Osteocyte (in vitro differentiated cells): ENCODE measurements at regions not wholly inside any gene's neighbourhood (a gene's known extent, or its start where the extent isn't known, plus 50 kb on each side); places are given as distances from the start of the nearest gene placed in this dataset.

Source experiments
- DNase-seq: peaks from one replicate; pipeline ENCODE4 v3.0.0; 2021; ENCODE audit warnings: mixed read lengths; ENCODE audit not compliant: unreplicated experiment; ENCODE audit errors: extremely low spot score
- H3K27ac Mint-ChIP-seq: one replicate; pipeline ENCODE4 v1.8.0; 2021; ENCODE audit warnings: mild to moderate bottlenecking, mixed read lengths; ENCODE audit not compliant: unreplicated experiment
- H3K27me3 Mint-ChIP-seq: one replicate; pipeline ENCODE4 v1.8.0; 2021; ENCODE audit warnings: mixed read lengths; ENCODE audit not compliant: unreplicated experiment
- H3K36me3 Mint-ChIP-seq: one replicate; pipeline ENCODE4 v1.8.0; 2021; ENCODE audit warnings: mixed read lengths; ENCODE audit not compliant: unreplicated experiment
- H3K4me1 Mint-ChIP-seq: one replicate; pipeline ENCODE4 v1.8.0; 2021; ENCODE audit warnings: mixed read lengths; ENCODE audit not compliant: unreplicated experiment
- H3K4me3 Mint-ChIP-seq: one replicate; pipeline ENCODE4 v1.8.0; 2021; ENCODE audit warnings: mild to moderate bottlenecking, moderate library complexity, mixed read lengths; ENCODE audit not compliant: unreplicated experiment
- H3K9me3 Mint-ChIP-seq: one replicate; pipeline ENCODE4 v1.8.0; 2021; ENCODE audit warnings: mixed read lengths; ENCODE audit not compliant: unreplicated experiment
- TF ChIP-seq, protein P1 (sequence below): fragments of 200-600 bp; sonication (generic); IDR thresholded peaks from 2 replicates; pipeline ENCODE4 v1.5.0; 2021; ENCODE audit warnings: antibody characterized with exemption, mild to moderate bottlenecking, moderate library complexity

DNA sequence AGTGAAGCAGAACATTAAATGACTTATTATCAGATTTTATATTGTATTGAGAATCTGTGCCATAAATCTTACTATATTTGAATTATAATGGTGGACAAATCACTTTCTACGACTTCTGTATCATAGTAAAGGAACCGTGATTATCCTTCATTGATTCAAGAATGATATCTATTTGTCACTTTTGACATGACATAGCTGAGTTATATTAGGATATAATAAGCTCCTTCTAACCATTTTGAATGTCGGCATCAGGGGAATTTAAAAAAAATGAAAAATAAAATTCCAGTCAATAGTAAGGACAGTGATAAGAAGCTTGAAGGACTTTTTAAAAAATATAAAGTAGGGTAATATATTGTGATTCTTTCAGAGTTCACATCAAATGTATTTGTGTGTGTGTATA is 338.9 kb upstream of the ACO1 start:
- Mint-ChIP-seq H3K9me3 (no peaks in the 10 kb centered on the region), H3K4me3 (no peak overlapping the region), H3K4me1 (no peaks in the 10 kb centered on the region), H3K27me3 (no peaks in the 10 kb centered on the region), H3K36me3 (no peaks in the 10 kb centered on the region), H3K27ac (no peak overlapping the region)
- no peak for DNase-seq
- TF ChIP-seq, protein P1, sequence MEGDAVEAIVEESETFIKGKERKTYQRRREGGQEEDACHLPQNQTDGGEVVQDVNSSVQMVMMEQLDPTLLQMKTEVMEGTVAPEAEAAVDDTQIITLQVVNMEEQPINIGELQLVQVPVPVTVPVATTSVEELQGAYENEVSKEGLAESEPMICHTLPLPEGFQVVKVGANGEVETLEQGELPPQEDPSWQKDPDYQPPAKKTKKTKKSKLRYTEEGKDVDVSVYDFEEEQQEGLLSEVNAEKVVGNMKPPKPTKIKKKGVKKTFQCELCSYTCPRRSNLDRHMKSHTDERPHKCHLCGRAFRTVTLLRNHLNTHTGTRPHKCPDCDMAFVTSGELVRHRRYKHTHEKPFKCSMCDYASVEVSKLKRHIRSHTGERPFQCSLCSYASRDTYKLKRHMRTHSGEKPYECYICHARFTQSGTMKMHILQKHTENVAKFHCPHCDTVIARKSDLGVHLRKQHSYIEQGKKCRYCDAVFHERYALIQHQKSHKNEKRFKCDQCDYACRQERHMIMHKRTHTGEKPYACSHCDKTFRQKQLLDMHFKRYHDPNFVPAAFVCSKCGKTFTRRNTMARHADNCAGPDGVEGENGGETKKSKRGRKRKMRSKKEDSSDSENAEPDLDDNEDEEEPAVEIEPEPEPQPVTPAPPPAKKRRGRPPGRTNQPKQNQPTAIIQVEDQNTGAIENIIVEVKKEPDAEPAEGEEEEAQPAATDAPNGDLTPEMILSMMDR: no peak

DNA sequence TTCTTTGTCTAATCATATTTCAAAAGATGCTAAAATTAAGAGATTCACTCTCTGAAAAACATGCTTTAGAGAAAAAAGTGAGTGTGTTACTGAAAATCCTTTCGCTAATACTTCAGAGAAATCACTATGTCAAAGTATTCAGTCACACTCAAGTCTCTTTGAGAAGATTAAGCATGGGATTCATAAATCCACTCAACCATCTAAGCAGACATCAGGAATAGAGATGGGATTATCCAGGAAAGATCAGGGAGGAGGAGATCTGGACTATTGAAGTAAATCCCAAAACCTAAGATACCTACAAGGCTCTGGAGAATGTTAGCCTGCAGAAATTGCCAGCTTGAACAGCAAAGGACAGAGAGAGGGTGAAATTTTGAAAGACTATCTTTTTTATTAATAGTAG is 317.2 kb upstream of the ACO1 start:
- Mint-ChIP-seq H3K4me3 (no peak overlapping the region), H3K9me3 (no peaks in the 10 kb centered on the region), H3K27me3 (peaks cover 3% of the 10 kb centered on the region), H3K36me3 (no peaks in the 10 kb centered on the region), H3K27ac (no peak overlapping the region), H3K4me1 (no peaks in the 10 kb centered on the region)
- no peak for DNase-seq
- TF ChIP-seq, protein P1: no peak

GRCh38 chr9:32069169-32069813 is 315.2 kb upstream of the ACO1 start:
- H3K27me3 Mint-ChIP-seq: peaks cover 3% of the 10 kb centered on the region
- no peaks in the 10 kb centered on the region for H3K9me3 Mint-ChIP-seq
- TF ChIP-seq, protein P1: no peak
- no peak overlapping the region for H3K27ac Mint-ChIP-seq
- H3K4me1 Mint-ChIP-seq: no peaks in the 10 kb centered on the region
- DNase-seq: no peak
- no peak overlapping the region for H3K4me3 Mint-ChIP-seq
- no peaks in the 10 kb centered on the region for H3K36me3 Mint-ChIP-seq

GRCh38 chr9:32069969-32070368 is 314.5 kb upstream of the ACO1 start:
- H3K27me3 Mint-ChIP-seq: peaks cover 3% of the 10 kb centered on the region
- no peak overlapping the region for H3K27ac Mint-ChIP-seq
- no peaks in the 10 kb centered on the region for H3K36me3 Mint-ChIP-seq
- TF ChIP-seq, protein P1: no peak
- H3K4me1 Mint-ChIP-seq: no peaks in the 10 kb centered on the region
- H3K9me3 Mint-ChIP-seq: peaks cover 5% of the 10 kb centered on the region
- H3K4me3 Mint-ChIP-seq: no peak overlapping the region
- no peak for DNase-seq

GRCh38 chr9:32072570-32072969 is 311.9 kb upstream of the ACO1 start:
- H3K4me3 Mint-ChIP-seq: no peak overlapping the region
- H3K27me3 Mint-ChIP-seq: no peaks in the 10 kb centered on the region
- DNase-seq: no peak
- no peak overlapping the region for H3K27ac Mint-ChIP-seq
- H3K9me3 Mint-ChIP-seq: peaks cover 5% of the 10 kb centered on the region
- no peaks in the 10 kb centered on the region for H3K36me3 Mint-ChIP-seq
- H3K4me1 Mint-ChIP-seq: no peaks in the 10 kb centered on the region
- TF ChIP-seq, protein P1: no peak
